ENCODE measurements at regions not wholly inside any gene's neighbourhood (a gene's known extent, or its start where the extent isn't known, plus 50 kb on each side); places are given as distances from the start of the nearest gene placed in this dataset.

GRCh38 chr12:91889910-91890309, 255.7 kb downstream of the BTG1 start:
- no peaks in the 10 kb centered on the region for H3K4me1 ChIP-seq (ENCODE audit: control insufficient read depth in 2 of 2, insufficient read depth in 2 of 2, low read length in 2 of 2)
- H3K36me3 ChIP-seq (replicated peaks in 1 of 2; ENCODE audit: control extremely low read depth in 1 of 2, control insufficient read depth in 1 of 2, extremely low read depth in 1 of 2, insufficient read depth in 2 of 2, low read length in 1 of 2), result no peaks in the 10 kb centered on the region
- Mint-ChIP-seq H3K9me3 (ENCODE audit: insufficient read depth) (no peaks in the 10 kb centered on the region), H3K27me3 (peaks cover 7% of the 10 kb centered on the region), H3K27ac (no peak overlapping the region), H3K4me1 (no peaks in the 10 kb centered on the region), H3K4me3 (no peak overlapping the region)
- intact Hi-C loops (cut with micrococcal nuclease), result no loop called here
- H3K4me2 ChIP-seq (replicated peaks; ENCODE audit: low read depth, low read length, poor library complexity, severe bottlenecking), result no peak overlapping the region
- no peak overlapping the region for H3K4me3 ChIP-seq (ENCODE audit: control extremely low read depth in 1 of 5, extremely low read depth in 1 of 5, insufficient read depth in 1 of 5, low read depth in 2 of 5, low read length in 4 of 5)
- DNase-seq, result no peak
- POLR2A ChIA-PET, result interaction anchor here (0.5 kb wide), 1 partner anchor 221 kb away, joined by 6 read pairs; no protein-coding TSS in a partner anchor
- H3K9me3 ChIP-seq (ENCODE audit: control extremely low read depth in 1 of 3, control insufficient read depth in 2 of 3, insufficient read depth in 1 of 3, low read length in 2 of 3), result no peaks in the 10 kb centered on the region
- no peaks in the 10 kb centered on the region for H3K79me2 ChIP-seq (ENCODE audit: control insufficient read depth, insufficient read depth, low read length)
- CTCF ChIA-PET, result interaction anchor here (0.5 kb wide), 1 partner anchor 88 kb away, joined by 3 read pairs; no protein-coding TSS in a partner anchor
- no peak overlapping the region for H3K27ac ChIP-seq (ENCODE audit: low read length in 2 of 2)
- no peak for TF ChIP-seq EZH2 (IDR thresholded peaks at IDR 0.05; ENCODE audit: borderline replicate concordance, insufficient read depth, low read depth, low read length, poor library complexity, severe bottlenecking)
- TF ChIP-seq, protein P1, sequence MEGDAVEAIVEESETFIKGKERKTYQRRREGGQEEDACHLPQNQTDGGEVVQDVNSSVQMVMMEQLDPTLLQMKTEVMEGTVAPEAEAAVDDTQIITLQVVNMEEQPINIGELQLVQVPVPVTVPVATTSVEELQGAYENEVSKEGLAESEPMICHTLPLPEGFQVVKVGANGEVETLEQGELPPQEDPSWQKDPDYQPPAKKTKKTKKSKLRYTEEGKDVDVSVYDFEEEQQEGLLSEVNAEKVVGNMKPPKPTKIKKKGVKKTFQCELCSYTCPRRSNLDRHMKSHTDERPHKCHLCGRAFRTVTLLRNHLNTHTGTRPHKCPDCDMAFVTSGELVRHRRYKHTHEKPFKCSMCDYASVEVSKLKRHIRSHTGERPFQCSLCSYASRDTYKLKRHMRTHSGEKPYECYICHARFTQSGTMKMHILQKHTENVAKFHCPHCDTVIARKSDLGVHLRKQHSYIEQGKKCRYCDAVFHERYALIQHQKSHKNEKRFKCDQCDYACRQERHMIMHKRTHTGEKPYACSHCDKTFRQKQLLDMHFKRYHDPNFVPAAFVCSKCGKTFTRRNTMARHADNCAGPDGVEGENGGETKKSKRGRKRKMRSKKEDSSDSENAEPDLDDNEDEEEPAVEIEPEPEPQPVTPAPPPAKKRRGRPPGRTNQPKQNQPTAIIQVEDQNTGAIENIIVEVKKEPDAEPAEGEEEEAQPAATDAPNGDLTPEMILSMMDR (IDR thresholded peaks at IDR 0.05), result no peak
- H3K9ac ChIP-seq (ENCODE audit: low read length), result no peak overlapping the region
- no peaks in the 10 kb centered on the region for H4K20me1 ChIP-seq (ENCODE audit: control insufficient read depth, insufficient read depth, low read length, poor library complexity, severe bottlenecking)
- ATAC-seq (ENCODE audit: low read depth), result no peak
- H3K27me3 ChIP-seq (replicated peaks in 1 of 4; ENCODE audit: control extremely low read depth in 1 of 4, control insufficient read depth in 3 of 4, insufficient read depth in 4 of 4, low read length in 3 of 4), result peaks cover 0 to 5% (median 2%) of the 10 kb centered on the region in 4 experiments
- H2AFZ ChIP-seq (ENCODE audit: insufficient read depth, low read depth, low read length, poor library complexity, severe bottlenecking), result no peak overlapping the region

DNA sequence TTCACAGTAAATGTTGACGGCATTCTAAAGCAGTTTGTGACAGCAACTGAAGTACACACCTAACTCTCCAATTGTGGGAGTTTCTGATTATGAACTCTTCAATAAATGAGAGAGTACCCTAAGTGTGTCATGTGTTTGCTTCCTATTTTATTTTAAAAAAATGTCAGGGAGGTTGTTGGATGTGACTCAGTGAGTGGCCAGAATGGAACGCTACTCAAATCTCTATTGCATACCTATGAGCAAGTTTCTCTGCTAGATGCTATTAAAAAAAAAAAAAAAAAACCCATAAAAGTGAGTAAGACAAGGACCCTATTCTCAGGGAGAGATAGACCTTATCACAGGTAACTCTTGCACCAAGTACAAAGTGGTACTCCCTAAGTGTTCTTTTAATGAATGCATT, 256.6 kb downstream of the BTG1 start:
- Histone ChIP-seq H3K79me2 (ENCODE audit: control insufficient read depth, insufficient read depth, low read length) (no peaks in the 10 kb centered on the region), H3K36me3 (replicated peaks in 1 of 2; ENCODE audit: control extremely low read depth in 1 of 2, control insufficient read depth in 1 of 2, extremely low read depth in 1 of 2, insufficient read depth in 2 of 2, low read length in 1 of 2) (no peaks in the 10 kb centered on the region), H4K20me1 (ENCODE audit: control insufficient read depth, insufficient read depth, low read length, poor library complexity, severe bottlenecking) (no peaks in the 10 kb centered on the region), H3K27me3 (replicated peaks in 1 of 4; ENCODE audit: control extremely low read depth in 1 of 4, control insufficient read depth in 3 of 4, insufficient read depth in 4 of 4, low read length in 3 of 4) (peaks cover 0 to 5% (median 2%) of the 10 kb centered on the region in 4 experiments), H3K9me3 (ENCODE audit: control extremely low read depth in 1 of 3, control insufficient read depth in 2 of 3, insufficient read depth in 1 of 3, low read length in 2 of 3) (no peaks in the 10 kb centered on the region), H3K27ac (ENCODE audit: low read length in 2 of 2) (no peak overlapping the region), H3K4me1 (ENCODE audit: control insufficient read depth in 2 of 2, insufficient read depth in 2 of 2, low read length in 2 of 2) (no peaks in the 10 kb centered on the region), H3K9ac (ENCODE audit: low read length) (no peak overlapping the region), H3K4me2 (replicated peaks; ENCODE audit: low read depth, low read length, poor library complexity, severe bottlenecking) (no peak overlapping the region), H3K4me3 (ENCODE audit: control extremely low read depth in 1 of 5, extremely low read depth in 1 of 5, insufficient read depth in 1 of 5, low read depth in 2 of 5, low read length in 4 of 5) (no peak overlapping the region), H2AFZ (ENCODE audit: insufficient read depth, low read depth, low read length, poor library complexity, severe bottlenecking) (no peak overlapping the region)
- DNase-seq (no peak), ATAC-seq (ENCODE audit: low read depth) (no peak)
- H3K9me3 Mint-ChIP-seq (ENCODE audit: insufficient read depth), result no peaks in the 10 kb centered on the region
- no peak overlapping the region for H3K4me3 Mint-ChIP-seq
- peaks cover 12% of the 10 kb centered on the region for H3K27me3 Mint-ChIP-seq
- ChIA-PET CTCF (no interaction called here), POLR2A (no interaction called here)
- intact Hi-C loops (cut with micrococcal nuclease), result no loop called here
- no peaks in the 10 kb centered on the region for H3K4me1 Mint-ChIP-seq
- TF ChIP-seq, protein P1 (IDR thresholded peaks at IDR 0.05), result no peak
- WGBS (ENCODE audit: insufficient coverage), result no CpG with 5 or more reads among the region's 2 CpGs
- no peak overlapping the region for H3K27ac Mint-ChIP-seq
